Endothelial cell of hepatic sinusoid (primary cell): ENCODE measurements at regions not wholly inside any gene's neighbourhood (a gene's known extent, or its start where the extent isn't known, plus 50 kb on each side); places are given as distances from the start of the nearest gene placed in this dataset.

ENCODE experiments used
- in situ Hi-C: cut with HindIII; loops from 2 replicates; pipeline ENCODE4 v1.10.0; 2017; ENCODE audit warnings: low sequenced_read_pairs

DNA sequence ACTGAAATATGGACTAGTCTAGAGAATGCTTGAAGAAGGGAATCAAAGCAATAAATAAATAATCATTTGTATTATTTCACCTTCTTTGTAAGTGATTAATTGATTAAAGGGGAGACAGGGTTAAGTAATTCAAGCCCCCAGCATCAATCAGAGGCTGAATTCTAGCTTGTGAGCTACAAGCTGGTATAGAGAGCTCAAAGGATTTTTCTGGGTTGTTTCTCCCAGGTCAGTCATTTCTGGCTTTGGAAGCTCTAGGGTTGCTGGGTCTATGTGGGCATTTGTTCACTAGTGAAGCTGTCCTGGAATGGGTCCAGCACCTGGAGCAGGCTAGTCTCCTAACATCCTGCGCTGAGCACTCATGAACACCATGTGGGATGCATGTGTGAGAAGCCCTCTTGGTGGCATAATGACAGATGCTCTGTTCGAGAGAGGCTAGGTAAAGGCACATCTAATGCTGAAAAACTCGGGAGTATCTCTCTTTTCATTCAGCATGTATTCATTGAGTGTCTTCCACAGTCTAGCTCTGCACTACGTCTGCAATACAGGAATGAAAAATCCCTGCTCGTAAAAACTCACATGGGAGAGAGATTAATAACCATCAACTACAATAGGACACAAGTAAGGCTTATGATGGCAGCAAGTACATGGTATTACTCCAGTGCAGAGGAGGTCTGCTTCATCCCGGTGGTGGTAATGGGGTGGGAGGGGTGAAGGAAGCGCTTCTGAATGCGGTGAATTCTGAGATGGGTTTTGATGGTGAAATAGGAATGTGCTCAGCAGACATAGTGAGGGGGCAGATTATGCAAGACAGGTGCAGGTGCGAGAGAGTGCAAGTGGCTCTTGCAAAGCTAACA lies 68.0 kb upstream of the NRP1 start:
- in situ Hi-C loops, result no loop called here

DNA sequence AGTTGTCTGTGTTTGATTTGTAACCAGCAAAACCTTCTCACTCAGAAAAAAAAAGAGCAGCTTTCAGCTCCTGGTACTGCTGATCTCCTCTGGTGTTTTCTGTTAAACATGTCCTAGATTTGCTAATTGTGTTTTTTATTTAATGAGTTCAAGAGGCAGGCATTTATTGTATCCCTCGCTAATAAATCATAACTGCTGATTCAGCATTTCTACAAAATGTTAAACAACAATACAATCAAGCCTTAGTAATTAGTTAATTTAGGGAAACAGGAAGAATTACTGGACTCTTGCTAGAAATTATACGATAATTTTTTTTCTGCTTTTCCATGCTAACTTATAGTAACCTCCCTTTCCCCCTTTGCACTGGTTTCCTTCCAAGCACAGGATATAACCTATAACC lies 66.8 kb upstream of the NRP1 start:
- in situ Hi-C loops, result no loop called here

DNA sequence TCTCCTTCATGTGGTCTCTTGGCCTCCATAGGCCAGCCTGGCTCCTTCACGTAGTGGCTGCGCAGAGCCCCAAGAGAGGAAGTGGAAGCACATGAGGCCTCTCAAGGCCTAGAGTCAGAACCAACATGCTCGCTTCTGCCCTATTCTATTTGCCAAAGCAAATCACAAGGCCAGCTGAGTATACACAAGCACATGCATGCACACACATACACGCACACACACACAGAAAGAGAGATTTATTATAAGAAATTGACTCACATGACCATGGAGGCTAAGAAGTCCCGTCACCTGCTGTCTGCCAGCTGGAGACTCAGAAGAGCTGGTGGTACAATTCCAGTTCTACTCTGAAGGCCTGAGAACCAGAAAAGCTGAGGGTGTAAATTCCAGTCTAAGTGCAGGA lies 64.3 kb upstream of the NRP1 start:
- in situ Hi-C loops, result no loop called here

DNA sequence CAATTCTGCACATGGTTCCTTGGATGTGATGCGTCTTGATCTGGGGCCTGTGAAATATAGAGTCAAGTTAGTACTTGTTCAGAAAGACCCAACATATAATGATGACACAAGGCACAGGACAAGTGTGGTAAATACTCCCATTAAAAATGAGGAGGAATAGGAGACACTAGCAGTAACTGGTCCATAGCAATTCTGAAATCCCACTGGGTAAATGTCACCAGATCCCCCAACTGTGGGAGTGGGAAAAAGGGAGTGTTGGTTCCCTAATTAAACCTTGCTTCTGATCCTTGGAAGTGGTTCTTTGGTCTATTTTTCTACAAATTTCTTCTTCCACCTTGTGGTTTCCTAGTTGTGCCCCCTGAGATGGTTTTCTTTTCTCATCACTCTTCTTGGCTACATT lies 62.5 kb upstream of the NRP1 start:
- in situ Hi-C loops, result no loop called here

DNA sequence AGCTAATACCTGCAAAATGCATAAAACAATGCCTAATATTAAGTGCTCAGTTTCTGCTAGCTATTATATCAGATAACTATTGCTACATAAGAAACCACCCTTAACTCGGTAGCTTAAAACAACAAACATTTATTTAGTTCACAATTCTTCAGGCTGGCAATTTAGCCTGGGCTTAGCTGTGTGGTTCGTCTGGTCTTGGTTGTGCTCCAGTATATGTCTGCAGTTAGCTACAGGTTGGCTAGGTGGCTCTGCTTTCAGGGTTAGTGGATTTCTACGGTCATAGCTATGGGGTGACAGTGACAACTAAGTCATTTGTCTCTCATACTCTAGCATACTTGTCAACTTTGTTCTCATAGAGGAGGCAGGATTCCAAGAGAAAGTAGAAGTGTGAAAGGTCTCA lies 61.8 kb upstream of the NRP1 start:
- in situ Hi-C loops, result no loop called here

DNA sequence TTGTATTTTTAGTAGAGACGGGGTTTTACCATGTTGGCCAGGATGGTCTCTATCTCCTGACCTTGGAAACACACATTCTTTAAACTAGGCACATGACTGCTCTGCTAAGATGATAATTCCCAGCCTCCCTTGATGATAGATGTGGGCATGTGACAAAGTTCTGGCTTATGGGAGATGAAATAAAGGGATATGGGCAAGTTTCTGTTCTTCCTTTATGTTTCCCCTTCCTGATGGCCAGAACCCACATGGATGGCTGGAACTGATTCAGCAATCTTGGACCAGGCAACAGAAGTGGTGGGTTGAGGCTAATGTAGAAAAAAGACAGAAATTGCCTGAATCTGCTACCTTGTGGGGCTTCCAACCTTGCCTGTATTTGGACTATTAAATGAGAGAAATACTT lies 60.7 kb upstream of the NRP1 start:
- in situ Hi-C loops, result no loop called here

DNA sequence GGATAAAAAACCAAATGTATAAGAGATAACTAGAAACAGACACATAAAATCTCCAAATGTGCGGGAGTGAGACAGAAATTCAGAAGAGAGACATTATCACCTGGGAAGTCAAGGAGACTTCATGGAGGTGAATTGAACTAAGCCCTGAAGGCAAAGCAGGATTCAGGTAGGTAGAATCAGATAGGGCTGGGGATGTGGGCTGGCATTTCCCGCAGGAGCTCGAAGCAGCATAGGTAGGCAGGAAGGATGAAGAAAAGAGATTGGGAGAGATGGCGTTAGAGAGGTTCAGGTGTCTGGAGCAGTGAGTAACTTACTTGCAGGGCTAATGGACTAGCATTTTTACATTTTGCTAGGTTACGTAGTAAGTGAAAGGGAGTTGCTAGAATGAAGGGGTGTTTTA lies 58.2 kb upstream of the NRP1 start:
- in situ Hi-C loops, result no loop called here

DNA sequence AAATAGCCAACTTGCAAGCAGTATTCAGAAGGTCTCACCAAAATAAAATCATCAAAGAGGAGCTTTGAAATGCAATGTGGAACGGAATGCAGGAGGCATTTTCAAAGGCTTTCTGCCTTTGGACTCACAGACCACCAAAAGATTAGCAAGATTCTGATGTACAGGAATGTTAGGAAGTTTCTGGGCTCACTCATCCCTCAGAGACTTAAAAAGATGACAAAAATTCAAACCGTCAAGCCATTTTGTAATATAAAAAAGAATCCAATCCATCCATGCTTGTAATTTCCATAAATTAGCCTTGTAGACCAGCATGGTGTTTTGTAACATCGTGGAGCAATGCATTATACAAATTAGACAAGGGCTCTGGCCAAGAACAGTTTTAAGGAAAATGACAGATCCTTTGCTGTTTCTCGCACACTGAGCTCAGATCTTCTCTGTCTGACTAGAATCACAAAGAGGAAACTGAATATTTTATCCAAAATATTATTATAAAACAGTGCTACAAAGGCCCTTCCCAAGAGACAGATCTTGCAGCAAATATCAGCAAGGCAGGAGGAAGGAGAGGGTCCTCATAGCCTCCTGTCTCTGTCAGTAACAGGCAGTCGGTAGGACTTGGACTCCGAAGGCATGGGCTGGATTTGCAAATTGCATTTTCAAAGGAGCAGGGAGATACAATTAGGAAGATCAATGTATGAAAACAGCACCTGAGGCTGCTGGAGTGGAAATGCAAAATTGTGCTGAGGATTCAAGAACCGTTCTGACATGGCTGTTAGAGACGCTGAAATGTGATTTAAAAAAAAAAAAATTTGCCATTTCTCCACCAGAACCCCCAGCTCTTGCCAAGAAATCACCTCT lies 57.4 kb upstream of the NRP1 start:
- in situ Hi-C loops, result no loop called here

DNA sequence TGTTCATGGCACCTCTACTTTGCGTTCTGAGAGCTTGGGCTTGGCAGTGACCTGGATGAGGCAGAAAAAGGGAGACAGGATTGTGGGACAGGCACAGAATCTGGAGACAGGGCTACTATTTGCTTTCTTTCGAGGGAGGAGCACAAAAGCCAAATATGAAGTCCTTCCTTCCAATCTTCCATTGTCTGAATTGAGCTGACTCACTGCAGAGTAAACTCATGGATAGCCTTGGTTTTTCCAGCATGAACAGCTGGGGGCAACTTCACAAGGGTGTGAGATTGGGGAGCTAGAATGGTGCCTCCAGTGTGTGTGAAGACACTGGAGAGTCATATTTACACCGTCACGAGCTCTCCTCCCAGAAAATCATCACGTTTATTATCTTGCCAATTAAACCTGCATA lies 55.6 kb upstream of the NRP1 start:
- in situ Hi-C loops, result no loop called here

DNA sequence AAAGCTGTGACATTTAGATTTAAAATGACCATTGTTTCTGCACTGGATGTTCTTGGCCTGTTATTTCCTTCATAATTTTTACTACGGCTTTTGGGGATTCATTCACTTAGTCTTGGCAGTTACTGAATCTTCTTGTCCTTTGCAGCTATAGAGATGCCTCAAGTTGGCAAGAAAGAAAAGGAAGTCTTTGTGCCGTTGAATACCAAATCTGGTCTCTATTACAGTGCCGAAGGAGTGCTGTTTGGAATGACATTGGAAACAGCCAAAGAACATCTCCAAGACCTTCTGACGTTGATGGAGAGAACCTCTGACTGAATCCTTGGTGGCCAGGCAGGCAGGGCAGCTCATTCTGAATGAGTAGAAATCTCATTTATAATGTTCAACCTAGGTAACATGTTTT lies 54.3 kb upstream of the NRP1 start:
- in situ Hi-C loops, result loop anchor here (5.0 kb wide), 1 partner anchor 99 kb away; no protein-coding TSS in a partner anchor

DNA sequence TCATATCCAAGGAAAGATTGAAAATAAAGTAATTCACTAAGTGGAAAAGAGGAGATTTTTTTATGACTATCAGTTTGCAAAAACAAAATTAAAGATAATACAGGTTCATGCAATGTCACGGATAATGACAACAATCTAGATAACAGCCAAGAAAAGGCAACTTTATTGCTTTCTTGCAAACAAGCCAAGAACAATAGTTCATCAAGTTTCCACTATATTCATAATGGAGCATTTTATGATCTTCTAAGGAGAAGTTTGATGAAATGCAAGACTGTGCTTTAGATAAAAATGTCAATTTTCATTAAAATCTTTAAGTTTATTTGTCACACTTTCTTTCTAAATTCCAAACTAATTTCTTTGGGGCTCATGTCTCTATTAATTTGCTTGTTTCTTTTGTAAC lies 53.9 kb upstream of the NRP1 start:
- in situ Hi-C loops, result loop anchor here (5.0 kb wide), 1 partner anchor 99 kb away; no protein-coding TSS in a partner anchor

DNA sequence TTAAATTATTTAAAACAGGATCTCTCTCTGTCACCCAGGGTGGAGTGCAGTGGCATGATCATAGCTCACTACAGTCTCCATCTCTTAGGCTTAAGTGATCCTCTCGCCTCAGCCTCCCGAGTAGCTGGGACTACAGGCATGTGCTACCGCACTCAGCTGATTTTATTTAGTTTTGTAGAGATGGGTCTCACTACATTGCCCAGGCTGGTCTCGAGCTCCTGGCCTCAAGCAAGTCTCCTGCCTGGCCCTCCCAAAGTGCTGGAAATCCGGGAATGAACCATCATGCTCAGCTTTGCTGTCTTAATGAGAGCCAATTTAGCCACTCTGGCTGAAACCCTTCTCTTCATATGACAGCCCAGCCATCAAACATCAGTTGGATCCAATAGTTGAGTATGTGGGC lies 53.3 kb upstream of the NRP1 start:
- in situ Hi-C loops, result loop anchor here (5.0 kb wide), 1 partner anchor 100 kb away; no protein-coding TSS in a partner anchor

DNA sequence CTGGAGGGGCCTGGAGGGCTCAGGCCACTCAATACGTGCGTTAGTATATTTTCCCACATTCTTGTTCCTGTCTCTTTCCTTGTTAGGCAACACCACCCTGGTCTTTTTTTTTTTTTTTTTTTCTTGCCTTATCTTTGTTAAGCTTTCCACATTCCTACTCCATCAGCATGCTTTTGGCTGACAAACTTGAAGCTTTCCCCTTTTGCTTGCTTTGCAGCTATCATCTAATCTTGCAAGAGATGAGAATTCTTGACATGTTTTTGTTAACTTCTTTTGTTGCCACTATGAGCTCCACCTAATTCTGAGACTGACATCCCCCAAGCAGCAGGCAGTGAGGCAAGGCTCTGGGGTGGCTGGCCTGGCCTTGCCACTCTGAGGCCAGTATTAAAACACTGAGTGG lies 52.5 kb upstream of the NRP1 start:
- in situ Hi-C loops, result loop anchor here (5.0 kb wide), 1 partner anchor 100 kb away; no protein-coding TSS in a partner anchor

DNA sequence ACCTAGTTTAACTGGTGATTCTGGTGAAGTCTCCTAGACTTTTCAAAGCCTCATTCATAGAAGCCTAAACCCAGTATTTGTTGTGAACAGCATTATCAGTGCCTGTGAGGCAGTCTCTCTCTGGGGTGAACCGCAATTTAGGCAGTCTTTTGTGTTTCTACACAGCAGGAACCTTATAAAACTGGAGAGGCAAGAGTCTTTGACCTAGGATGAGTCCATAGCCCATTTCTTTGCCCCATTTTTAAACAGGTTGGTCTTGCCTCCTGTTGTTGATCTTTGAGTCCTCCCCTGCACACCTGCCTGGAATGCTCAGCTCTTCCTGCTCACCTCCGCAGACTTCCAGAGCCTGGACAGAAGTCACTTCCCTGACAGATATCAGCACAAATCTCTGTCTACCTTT lies 51.2 kb upstream of the NRP1 start:
- in situ Hi-C loops, result loop anchor here (5.0 kb wide), 1 partner anchor 102 kb away; no protein-coding TSS in a partner anchor

DNA sequence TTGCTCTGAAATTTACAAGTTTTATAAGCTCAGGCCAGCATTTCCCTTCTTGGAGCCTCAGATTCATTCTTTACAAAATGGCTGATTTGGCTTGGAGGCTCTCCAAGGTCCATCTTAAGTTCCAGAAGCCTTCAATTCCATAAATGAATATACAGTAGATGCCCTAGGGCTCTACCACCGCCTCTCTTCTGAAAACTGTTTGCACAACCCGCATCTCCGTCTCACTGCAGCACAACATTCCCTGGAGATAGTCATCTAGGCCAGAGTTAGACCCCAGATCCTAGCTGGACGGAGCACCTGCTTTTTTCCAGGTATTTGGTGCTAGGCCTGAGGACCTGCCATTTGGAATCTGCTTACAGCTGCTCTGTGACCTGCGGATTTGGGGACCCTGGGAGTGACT lies 50.5 kb upstream of the NRP1 start:
- in situ Hi-C loops, result loop anchor here (5.0 kb wide), 1 partner anchor 102 kb away; no protein-coding TSS in a partner anchor
